ENCODE measurements at regions not wholly inside any gene's neighbourhood (a gene's known extent, or its start where the extent isn't known, plus 50 kb on each side); places are given as distances from the start of the nearest gene placed in this dataset.

DNA sequence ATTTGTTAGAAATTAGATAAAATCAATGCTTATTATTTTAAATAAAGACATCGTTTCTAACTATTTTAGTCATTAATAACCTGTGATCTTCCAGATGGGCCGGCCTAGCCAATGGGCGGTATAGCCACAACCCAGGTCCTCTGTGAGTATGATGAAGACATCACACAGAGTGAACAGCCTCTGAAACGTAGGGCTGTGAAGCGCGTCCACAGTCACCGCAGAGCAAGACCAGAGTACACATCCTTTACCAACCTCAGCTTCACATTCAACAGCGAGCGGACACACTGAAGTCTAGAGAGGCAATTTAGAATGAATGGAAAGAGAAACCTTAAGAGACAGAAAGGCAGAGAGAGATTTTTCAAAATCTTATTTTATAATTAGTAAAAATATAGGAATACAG, 125.0 kb upstream of the RPS6KA2 start:
- H3K9me3 ChIP-seq (replicated peaks in 1 of 2; ENCODE audit: control insufficient read depth in 1 of 2, insufficient read depth in 1 of 2, low read length in 2 of 2), result no peaks in the 10 kb centered on the region
- Mint-ChIP-seq H3K27me3 (ENCODE audit: low read depth in 3 of 3) (peaks cover 9 to 13% (median 11%) of the 10 kb centered on the region in 3 donors), H3K27ac (peak overlapping the region in 1 of 7 donors; percentile 13), H3K4me3 (no peak overlapping the region), H3K36me3 (no peaks in the 10 kb centered on the region), H3K4me1 (peaks cover 18% of the 10 kb centered on the region), H3K9me3 (peaks cover 0 to 2% (median 0%) of the 10 kb centered on the region in 7 donors)
- no peaks in the 10 kb centered on the region for H3K27me3 ChIP-seq (ENCODE audit: control insufficient read depth in 2 of 2, insufficient read depth in 2 of 2, low read length in 2 of 2)
- intact Hi-C loops (cut with micrococcal nuclease), result no loop called here
- H3K27ac ChIP-seq (ENCODE audit: low read depth in 1 of 2, low read length in 2 of 2), result no peak overlapping the region
- no peak overlapping the region for H2AFZ ChIP-seq (ENCODE audit: insufficient read depth, low read depth, low read length, poor library complexity, severe bottlenecking)
- WGBS (ENCODE audit: insufficient coverage), result no CpG with 5 or more reads among the region's 9 CpGs
- no peak overlapping the region for H3K9ac ChIP-seq (ENCODE audit: insufficient read depth, low read length, poor library complexity, severe bottlenecking)
- H3K4me2 ChIP-seq (replicated peaks; ENCODE audit: extremely low read depth, low read length, poor library complexity, severe bottlenecking), result no peak overlapping the region
- H3K4me3 ChIP-seq (replicated peaks in 1 of 3; ENCODE audit: low read depth in 2 of 3, low read length in 3 of 3), result no peak overlapping the region
- H3K79me2 ChIP-seq (ENCODE audit: insufficient read depth, low read length), result no peaks in the 10 kb centered on the region
- H3K36me3 ChIP-seq (replicated peaks in 1 of 2; ENCODE audit: control insufficient read depth in 1 of 2, insufficient read depth in 2 of 2, low read length in 2 of 2), result no peaks in the 10 kb centered on the region
- peaks cover 6 to 12% of the 10 kb centered on the region in 2 donors for H3K4me1 ChIP-seq (ENCODE audit: control insufficient read depth in 1 of 2, insufficient read depth in 2 of 2, low read length in 2 of 2)
- H4K20me1 ChIP-seq (ENCODE audit: insufficient read depth, low read length), result no peaks in the 10 kb centered on the region
- DNase-seq, result no peak
- TF ChIP-seq, protein P1, sequence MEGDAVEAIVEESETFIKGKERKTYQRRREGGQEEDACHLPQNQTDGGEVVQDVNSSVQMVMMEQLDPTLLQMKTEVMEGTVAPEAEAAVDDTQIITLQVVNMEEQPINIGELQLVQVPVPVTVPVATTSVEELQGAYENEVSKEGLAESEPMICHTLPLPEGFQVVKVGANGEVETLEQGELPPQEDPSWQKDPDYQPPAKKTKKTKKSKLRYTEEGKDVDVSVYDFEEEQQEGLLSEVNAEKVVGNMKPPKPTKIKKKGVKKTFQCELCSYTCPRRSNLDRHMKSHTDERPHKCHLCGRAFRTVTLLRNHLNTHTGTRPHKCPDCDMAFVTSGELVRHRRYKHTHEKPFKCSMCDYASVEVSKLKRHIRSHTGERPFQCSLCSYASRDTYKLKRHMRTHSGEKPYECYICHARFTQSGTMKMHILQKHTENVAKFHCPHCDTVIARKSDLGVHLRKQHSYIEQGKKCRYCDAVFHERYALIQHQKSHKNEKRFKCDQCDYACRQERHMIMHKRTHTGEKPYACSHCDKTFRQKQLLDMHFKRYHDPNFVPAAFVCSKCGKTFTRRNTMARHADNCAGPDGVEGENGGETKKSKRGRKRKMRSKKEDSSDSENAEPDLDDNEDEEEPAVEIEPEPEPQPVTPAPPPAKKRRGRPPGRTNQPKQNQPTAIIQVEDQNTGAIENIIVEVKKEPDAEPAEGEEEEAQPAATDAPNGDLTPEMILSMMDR (IDR thresholded peaks at IDR 0.05), result no peak

DNA sequence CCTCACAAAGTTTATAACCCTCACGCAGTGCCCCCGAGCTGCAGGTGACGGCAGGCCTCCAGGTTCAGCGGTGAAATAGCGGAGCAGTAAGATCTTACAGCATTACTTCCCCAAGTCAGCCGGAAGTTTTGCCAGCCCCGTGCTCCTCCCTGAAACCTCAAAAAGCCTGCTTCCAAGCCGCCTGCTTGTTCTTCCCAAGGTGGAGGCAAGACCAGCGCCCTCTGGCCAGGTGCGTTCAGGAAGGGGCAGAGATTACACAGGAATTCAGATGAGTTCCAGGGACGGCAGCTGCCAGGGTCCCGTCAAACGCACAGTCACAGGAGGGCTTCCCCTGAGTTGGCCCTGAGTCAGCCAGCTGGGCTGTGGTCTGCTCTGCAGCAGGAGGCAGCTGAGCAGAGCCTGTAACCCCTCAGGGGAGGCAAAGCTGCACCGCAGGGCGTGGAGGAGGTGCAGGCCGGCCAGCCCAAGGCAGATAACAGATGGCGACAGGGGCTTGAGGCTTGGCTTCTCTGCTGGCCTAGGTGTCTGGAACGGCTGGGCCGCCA, 124.1 kb upstream of the RPS6KA2 start:
- WGBS (ENCODE audit: insufficient coverage), result 2% methylated on average over 16 of the region's 19 CpGs
- intact Hi-C loops (cut with micrococcal nuclease), result no loop called here
- peaks cover 6 to 12% of the 10 kb centered on the region in 2 donors for H3K4me1 ChIP-seq (ENCODE audit: control insufficient read depth in 1 of 2, insufficient read depth in 2 of 2, low read length in 2 of 2)
- DNase-seq, result peak in 1 of 3 donors; percentile 14
- H3K27ac ChIP-seq (ENCODE audit: low read depth in 1 of 2, low read length in 2 of 2), result no peak overlapping the region
- Mint-ChIP-seq H3K4me1 (peaks cover 18% of the 10 kb centered on the region), H3K27ac (peak overlapping the region in 2 of 7 donors; percentile 13 to 16), H3K27me3 (ENCODE audit: low read depth in 3 of 3) (peaks cover 6 to 10% (median 10%) of the 10 kb centered on the region in 3 donors), H3K36me3 (no peaks in the 10 kb centered on the region), H3K4me3 (peak overlapping the region in 1 of 2 donors; percentile 69), H3K9me3 (peaks cover 0 to 2% (median 0%) of the 10 kb centered on the region in 7 donors)
- no peaks in the 10 kb centered on the region for H3K27me3 ChIP-seq (ENCODE audit: control insufficient read depth in 2 of 2, insufficient read depth in 2 of 2, low read length in 2 of 2)
- no peaks in the 10 kb centered on the region for H4K20me1 ChIP-seq (ENCODE audit: insufficient read depth, low read length)
- H3K4me2 ChIP-seq (replicated peaks; ENCODE audit: extremely low read depth, low read length, poor library complexity, severe bottlenecking), result no peak overlapping the region
- no peak overlapping the region for H3K4me3 ChIP-seq (replicated peaks in 1 of 3; ENCODE audit: low read depth in 2 of 3, low read length in 3 of 3)
- no peaks in the 10 kb centered on the region for H3K79me2 ChIP-seq (ENCODE audit: insufficient read depth, low read length)
- no peak overlapping the region for H3K9ac ChIP-seq (ENCODE audit: insufficient read depth, low read length, poor library complexity, severe bottlenecking)
- H3K36me3 ChIP-seq (replicated peaks in 1 of 2; ENCODE audit: control insufficient read depth in 1 of 2, insufficient read depth in 2 of 2, low read length in 2 of 2), result no peaks in the 10 kb centered on the region
- peak overlapping the region; percentile 30 for H2AFZ ChIP-seq (ENCODE audit: insufficient read depth, low read depth, low read length, poor library complexity, severe bottlenecking)
- no peaks in the 10 kb centered on the region for H3K9me3 ChIP-seq (replicated peaks in 1 of 2; ENCODE audit: control insufficient read depth in 1 of 2, insufficient read depth in 1 of 2, low read length in 2 of 2)
- TF ChIP-seq, protein P1 (IDR thresholded peaks at IDR 0.05), result no peak
